GM12864 (cell line): ENCODE measurements at regions not wholly inside any gene's neighbourhood (a gene's known extent, or its start where the extent isn't known, plus 50 kb on each side); places are given as distances from the start of the nearest gene placed in this dataset.

Source experiments
- DNase-seq: peaks from one replicate; pipeline ENCODE4 v3.0.0-alpha.2; 2011; ENCODE audit warnings: low read depth
- H3K4me3 ChIP-seq: 2 replicates; pipeline ENCODE4 v1.5.1; 2011; ENCODE audit warnings: mild to moderate bottlenecking, low read depth, low read length, control low read depth
- TF ChIP-seq, protein P1 (sequence below): IDR thresholded peaks from 2 replicates; pipeline ENCODE4 v1.5.1; 2011; ENCODE audit warnings: low read depth, mild to moderate bottlenecking, moderate library complexity, low read length, control low read depth, inconsistent platforms; ENCODE audit errors: missing control alignments

DNA sequence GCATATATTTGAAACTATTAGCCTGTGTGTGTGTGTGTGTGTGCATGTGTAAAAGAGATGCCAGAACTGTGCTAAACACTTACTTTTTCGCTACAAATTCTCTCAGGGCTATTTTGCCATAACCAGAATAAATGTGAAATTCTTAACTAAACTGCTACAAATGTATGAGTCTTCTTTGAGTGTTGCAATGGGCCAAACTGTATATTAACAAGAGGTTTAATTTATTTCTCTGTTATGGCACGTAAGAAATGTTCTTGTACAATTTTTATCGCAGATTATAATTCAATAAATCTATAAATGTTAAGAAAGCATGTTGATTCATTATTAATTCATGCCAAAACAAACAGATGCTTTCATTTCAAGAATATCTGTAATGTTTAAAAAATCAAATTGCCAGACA lies 454.5 kb upstream of the PCDH7 start:
- TF ChIP-seq, protein P1, sequence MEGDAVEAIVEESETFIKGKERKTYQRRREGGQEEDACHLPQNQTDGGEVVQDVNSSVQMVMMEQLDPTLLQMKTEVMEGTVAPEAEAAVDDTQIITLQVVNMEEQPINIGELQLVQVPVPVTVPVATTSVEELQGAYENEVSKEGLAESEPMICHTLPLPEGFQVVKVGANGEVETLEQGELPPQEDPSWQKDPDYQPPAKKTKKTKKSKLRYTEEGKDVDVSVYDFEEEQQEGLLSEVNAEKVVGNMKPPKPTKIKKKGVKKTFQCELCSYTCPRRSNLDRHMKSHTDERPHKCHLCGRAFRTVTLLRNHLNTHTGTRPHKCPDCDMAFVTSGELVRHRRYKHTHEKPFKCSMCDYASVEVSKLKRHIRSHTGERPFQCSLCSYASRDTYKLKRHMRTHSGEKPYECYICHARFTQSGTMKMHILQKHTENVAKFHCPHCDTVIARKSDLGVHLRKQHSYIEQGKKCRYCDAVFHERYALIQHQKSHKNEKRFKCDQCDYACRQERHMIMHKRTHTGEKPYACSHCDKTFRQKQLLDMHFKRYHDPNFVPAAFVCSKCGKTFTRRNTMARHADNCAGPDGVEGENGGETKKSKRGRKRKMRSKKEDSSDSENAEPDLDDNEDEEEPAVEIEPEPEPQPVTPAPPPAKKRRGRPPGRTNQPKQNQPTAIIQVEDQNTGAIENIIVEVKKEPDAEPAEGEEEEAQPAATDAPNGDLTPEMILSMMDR: no peak
- no peak for DNase-seq
- no peak overlapping the region for H3K4me3 ChIP-seq

- TF ChIP-seq, protein P1: no peak
- no peak for DNase-seq
- H3K4me3 ChIP-seq: no peak overlapping the region
Measured at GRCh38 chr4:30268370-30268769, 451.8 kb upstream of the PCDH7 start.

GRCh38 chr4:30269850-30270249 lies 450.3 kb upstream of the PCDH7 start:
- no peak overlapping the region for H3K4me3 ChIP-seq
- no peak for DNase-seq
- TF ChIP-seq, protein P1: no peak

GRCh38 chr4:30281986-30282385 lies 438.2 kb upstream of the PCDH7 start:
- no peak overlapping the region for H3K4me3 ChIP-seq
- TF ChIP-seq, protein P1: no peak
- no peak for DNase-seq

DNA sequence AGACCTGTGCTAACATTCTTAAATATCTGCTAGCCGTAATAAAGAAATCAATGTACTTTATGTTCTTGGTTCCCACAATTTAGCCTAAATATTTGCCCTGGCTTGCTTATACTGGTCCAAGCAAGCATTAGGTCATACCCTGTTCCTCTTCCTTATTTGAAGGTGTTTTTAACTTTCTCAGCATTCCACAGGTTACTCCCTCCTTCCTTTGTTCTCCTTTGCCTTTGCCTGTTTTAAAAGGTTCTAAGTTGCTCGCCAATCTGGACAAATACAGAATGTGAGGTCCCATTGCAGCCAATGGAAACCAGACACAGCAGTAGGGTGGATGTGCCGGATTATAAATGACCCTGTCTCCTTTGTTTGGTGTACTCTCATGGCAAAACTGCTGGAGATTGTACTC lies 436.8 kb upstream of the PCDH7 start:
- no peak overlapping the region for H3K4me3 ChIP-seq
- no peak for DNase-seq
- TF ChIP-seq, protein P1: no peak

DNA sequence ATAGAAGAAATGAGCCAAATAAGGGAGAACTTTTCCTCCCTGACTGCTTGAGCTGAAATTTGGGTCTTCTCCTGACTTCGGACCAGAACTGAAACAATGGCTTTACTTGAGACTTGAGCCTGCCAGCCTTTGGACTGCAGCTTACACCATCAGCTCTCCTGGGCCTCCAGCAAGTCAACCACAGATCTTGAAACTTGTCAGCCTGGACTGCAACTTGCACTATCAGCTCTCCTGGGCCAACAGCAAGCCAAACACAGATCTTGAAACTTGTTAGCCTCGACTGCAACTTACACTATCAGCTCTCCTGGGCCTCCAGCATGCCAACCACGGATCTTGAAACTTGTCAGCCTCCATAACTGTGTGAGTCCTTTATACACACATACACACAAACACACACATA lies 425.9 kb upstream of the PCDH7 start:
- DNase-seq: no peak
- TF ChIP-seq, protein P1: no peak
- H3K4me3 ChIP-seq: no peak overlapping the region

DNA sequence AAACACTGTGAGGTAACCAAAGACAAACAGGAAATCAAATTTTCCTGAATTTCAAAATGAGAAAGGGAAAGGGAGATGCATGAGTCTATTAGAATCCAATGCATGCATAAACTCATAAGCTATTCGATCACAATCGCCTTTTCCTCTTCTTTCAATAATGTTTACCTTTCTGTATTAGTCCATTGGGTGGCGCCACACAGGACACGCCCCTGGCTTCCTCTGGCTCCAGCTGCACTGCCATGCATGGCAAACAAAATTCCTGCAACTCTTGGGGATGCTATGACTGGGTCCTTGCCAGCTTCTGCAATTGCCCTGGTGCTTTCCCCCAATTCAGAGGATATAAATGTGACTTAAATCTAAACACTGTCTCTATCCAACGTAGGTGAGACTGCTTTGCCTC lies 424.5 kb upstream of the PCDH7 start:
- TF ChIP-seq, protein P1: no peak

More for the DNA sequence above, 424.5 kb upstream of the PCDH7 start:
- H3K4me3 ChIP-seq: no peak overlapping the region
- DNase-seq: no peak
